ENCODE measurements at regions not wholly inside any gene's neighbourhood (a gene's known extent, or its start where the extent isn't known, plus 50 kb on each side); places are given as distances from the start of the nearest gene placed in this dataset.

GRCh38 chr4:132016703-132017350, 1132.3 kb upstream of the PCDH10 start:
- no peak overlapping the region for H3K9ac ChIP-seq
- no peak overlapping the region for H3K4me3 ChIP-seq (ENCODE audit: low read depth, low read length)
- no peaks in the 10 kb centered on the region for H3K79me2 ChIP-seq
- no peaks in the 10 kb centered on the region for H3K27me3 ChIP-seq (ENCODE audit: control insufficient read depth, insufficient read depth, low read length)
- no peak overlapping the region for H3K27ac ChIP-seq
- no peaks in the 10 kb centered on the region for H3K36me3 ChIP-seq (ENCODE audit: control insufficient read depth, insufficient read depth, low read length)
- no peak for TF ChIP-seq CTCF (IDR thresholded peaks at IDR 0.05)
- H3K4me2 ChIP-seq (ENCODE audit: low read length) = no peak overlapping the region
- H2AFZ ChIP-seq = no peak overlapping the region
- H3K9me3 ChIP-seq (ENCODE audit: control insufficient read depth, low read length) = no peaks in the 10 kb centered on the region
- H3K4me1 ChIP-seq = no peaks in the 10 kb centered on the region

DNA sequence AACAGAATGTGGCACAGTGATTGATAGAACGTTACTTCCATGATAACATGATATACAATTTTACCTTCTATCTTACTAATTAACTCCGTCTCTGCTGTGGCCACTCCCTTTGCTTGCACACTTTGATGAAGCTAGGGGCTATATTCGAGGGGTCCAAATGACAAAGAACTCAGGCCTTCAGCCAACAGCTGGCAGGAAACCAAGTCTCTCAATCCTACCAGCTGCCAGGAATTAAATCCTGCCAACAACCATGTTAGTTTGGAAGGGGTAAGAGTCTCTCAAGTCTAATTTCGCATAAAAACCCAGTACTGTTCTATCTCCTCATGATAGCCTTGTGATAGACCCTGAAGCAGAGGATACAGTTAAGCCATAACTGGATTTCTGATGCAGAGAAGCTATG, 1122.9 kb upstream of the PCDH10 start:
- H2AFZ ChIP-seq = no peak overlapping the region
- H3K9ac ChIP-seq = no peak overlapping the region
- no peaks in the 10 kb centered on the region for H3K9me3 ChIP-seq (ENCODE audit: control insufficient read depth, low read length)
- H3K79me2 ChIP-seq = no peaks in the 10 kb centered on the region
- TF ChIP-seq CTCF (IDR thresholded peaks at IDR 0.05) = no peak
- H3K36me3 ChIP-seq (ENCODE audit: control insufficient read depth, insufficient read depth, low read length) = no peaks in the 10 kb centered on the region
- no peak overlapping the region for H3K4me3 ChIP-seq (ENCODE audit: low read depth, low read length)
- H3K27ac ChIP-seq = no peak overlapping the region
- H3K4me2 ChIP-seq (ENCODE audit: low read length) = no peak overlapping the region
- H3K4me1 ChIP-seq = no peaks in the 10 kb centered on the region
- H3K27me3 ChIP-seq (ENCODE audit: control insufficient read depth, insufficient read depth, low read length) = no peaks in the 10 kb centered on the region

DNA sequence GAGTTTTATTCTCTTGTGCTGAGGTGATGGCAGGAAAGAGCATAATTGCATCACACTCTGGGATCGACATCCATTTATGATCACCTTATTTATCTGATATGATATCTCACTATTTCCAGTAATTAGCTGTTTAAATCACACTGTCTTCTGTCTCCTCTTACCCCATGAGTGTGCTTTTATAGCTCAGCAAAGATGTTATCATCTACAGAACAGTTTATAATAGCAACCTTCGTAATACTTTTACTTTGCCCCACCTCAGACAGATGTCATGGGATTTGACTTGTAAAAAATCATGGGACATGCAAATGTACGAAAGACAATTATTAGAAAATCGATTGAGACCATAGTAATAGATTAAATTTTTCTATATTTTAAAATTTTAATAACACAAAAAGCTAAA, 1122.3 kb upstream of the PCDH10 start:
- H3K36me3 ChIP-seq (ENCODE audit: control insufficient read depth, insufficient read depth, low read length) = no peaks in the 10 kb centered on the region
- no peaks in the 10 kb centered on the region for H3K79me2 ChIP-seq
- H2AFZ ChIP-seq = no peak overlapping the region
- H3K9ac ChIP-seq = no peak overlapping the region
- H3K4me3 ChIP-seq (ENCODE audit: low read depth, low read length) = no peak overlapping the region
- no peaks in the 10 kb centered on the region for H3K27me3 ChIP-seq (ENCODE audit: control insufficient read depth, insufficient read depth, low read length)
- no peak for TF ChIP-seq CTCF (IDR thresholded peaks at IDR 0.05)
- H3K4me1 ChIP-seq = no peaks in the 10 kb centered on the region
- H3K9me3 ChIP-seq (ENCODE audit: control insufficient read depth, low read length) = no peaks in the 10 kb centered on the region
- no peak overlapping the region for H3K27ac ChIP-seq
- H3K4me2 ChIP-seq (ENCODE audit: low read length) = no peak overlapping the region

- H2AFZ ChIP-seq = no peak overlapping the region
- H3K4me2 ChIP-seq (ENCODE audit: low read length) = no peak overlapping the region
- no peaks in the 10 kb centered on the region for H3K79me2 ChIP-seq
- TF ChIP-seq CTCF (IDR thresholded peaks at IDR 0.05) = no peak
- H3K4me3 ChIP-seq (ENCODE audit: low read depth, low read length) = no peak overlapping the region
- no peak overlapping the region for H3K27ac ChIP-seq
- no peaks in the 10 kb centered on the region for H3K4me1 ChIP-seq
- H3K36me3 ChIP-seq (ENCODE audit: control insufficient read depth, insufficient read depth, low read length) = no peaks in the 10 kb centered on the region
- no peak overlapping the region for H3K9ac ChIP-seq
- H3K27me3 ChIP-seq (ENCODE audit: control insufficient read depth, insufficient read depth, low read length) = no peaks in the 10 kb centered on the region
- H3K9me3 ChIP-seq (ENCODE audit: control insufficient read depth, low read length) = no peaks in the 10 kb centered on the region
Measured at GRCh38 chr4:132056496-132056895, 1092.6 kb upstream of the PCDH10 start.

DNA sequence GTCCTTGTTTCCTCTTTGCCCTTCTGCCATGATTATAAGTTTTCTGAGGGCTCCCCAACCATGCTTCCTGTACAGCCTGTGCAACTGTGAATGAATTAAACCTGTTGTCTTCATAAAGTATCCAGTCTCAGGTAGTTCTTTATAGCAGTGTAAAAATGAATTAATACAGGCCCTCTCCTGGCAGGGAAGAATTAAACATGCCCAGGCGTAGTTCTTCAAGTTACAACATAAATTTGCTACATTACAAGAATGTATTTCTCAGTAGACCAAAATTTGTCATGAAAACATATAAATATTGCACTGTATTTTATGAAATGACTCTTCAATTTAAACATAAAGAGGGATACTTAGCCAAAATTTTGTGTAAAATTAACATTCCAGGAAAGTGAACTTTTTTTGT, 1089.9 kb upstream of the PCDH10 start:
- H3K27me3 ChIP-seq (ENCODE audit: control insufficient read depth, insufficient read depth, low read length) = no peaks in the 10 kb centered on the region
- H3K4me3 ChIP-seq (ENCODE audit: low read depth, low read length) = no peak overlapping the region
- H3K36me3 ChIP-seq (ENCODE audit: control insufficient read depth, insufficient read depth, low read length) = no peaks in the 10 kb centered on the region
- H3K27ac ChIP-seq = no peak overlapping the region
- no peaks in the 10 kb centered on the region for H3K9me3 ChIP-seq (ENCODE audit: control insufficient read depth, low read length)
- H3K4me2 ChIP-seq (ENCODE audit: low read length) = no peak overlapping the region
- H3K79me2 ChIP-seq = no peaks in the 10 kb centered on the region
- no peak for TF ChIP-seq CTCF (IDR thresholded peaks at IDR 0.05)
- H3K4me1 ChIP-seq = no peaks in the 10 kb centered on the region
- H3K9ac ChIP-seq = no peak overlapping the region
- H2AFZ ChIP-seq = no peak overlapping the region
